Smooth muscle cell (in vitro differentiated cells): ENCODE measurements at regions not wholly inside any gene's neighbourhood (a gene's known extent, or its start where the extent isn't known, plus 50 kb on each side); places are given as distances from the start of the nearest gene placed in this dataset.

ENCODE experiments used
- DNase-seq: peaks from one replicate; lab custom pipeline; 2025; ENCODE audit not compliant: unreplicated experiment; lab: John Stamatoyannopoulos, UW
- H2AFZ ChIP-seq: fragments of 200-600 bp; sonication (generic); 2 replicates; pipeline ENCODE4 v1.6.0; 2016; ENCODE audit warnings: antibody characterized with exemption, low read depth, mild to moderate bottlenecking
- H3F3A ChIP-seq: fragments of 200-600 bp; sonication (generic); 2 replicates; pipeline ENCODE4 v1.6.0; 2017; ENCODE audit warnings: antibody characterized with exemption, low read depth
- H3K27ac ChIP-seq: fragments of 200-600 bp; sonication (generic); 2 replicates; pipeline ENCODE4 v1.5.1; 2016; ENCODE audit warnings: low read depth, mild to moderate bottlenecking
- H3K27me3 ChIP-seq: fragments of 200-600 bp; sonication (generic); 2 replicates; pipeline ENCODE4 v1.6.1; 2016; ENCODE audit warnings: low read depth, mild to moderate bottlenecking
- H3K36me3 ChIP-seq: fragments of 200-600 bp; sonication (generic); 2 replicates; pipeline ENCODE4 v1.5.1; 2016; ENCODE audit warnings: low read depth
- H3K4me1 ChIP-seq: fragments of 200-600 bp; sonication (generic); 2 replicates; pipeline ENCODE4 v1.5.1; 2016; ENCODE audit warnings: low read depth
- H3K4me2 ChIP-seq: fragments of 200-600 bp; sonication (generic); 2 replicates; pipeline ENCODE4 v1.6.0; 2016; ENCODE audit warnings: mild to moderate bottlenecking
- H3K4me3 ChIP-seq: fragments of 200-600 bp; sonication (generic); 2 replicates; pipeline ENCODE4 v1.5.1; 2016; ENCODE audit warnings: mild to moderate bottlenecking
- H3K79me2 ChIP-seq: fragments of 200-600 bp; sonication (generic); 2 replicates; pipeline ENCODE4 v1.6.0; 2016; ENCODE audit warnings: low read depth, mild to moderate bottlenecking
- H3K9ac ChIP-seq: fragments of 200-600 bp; sonication (generic); 2 replicates; pipeline ENCODE4 v1.6.0; 2016; ENCODE audit warnings: low read depth
- H3K9me3 ChIP-seq: fragments of 200-600 bp; sonication (generic); replicated peaks from 2 replicates; pipeline ENCODE4 v1.5.1; 2016; ENCODE audit warnings: low read depth
- H4K20me1 ChIP-seq: fragments of 200-600 bp; sonication (generic); 2 replicates; pipeline ENCODE4 v1.6.0; 2016; ENCODE audit warnings: low read depth
- CTCF ChIP-seq: fragments of 200-600 bp; sonication (generic); IDR thresholded peaks from 2 replicates; pipeline ENCODE4 v1.5.1; 2017; ENCODE audit warnings: borderline replicate concordance, mild to moderate bottlenecking, antibody characterized with exemption; ENCODE audit not compliant: insufficient read depth, poor library complexity, severe bottlenecking
- WGBS: methylation state at CpG from one replicate; pipeline ENCODE4 v1.1.7; 2016; ENCODE audit warnings: low lambda C conversion rate; 5-methylcytosine and 5-hydroxymethylcytosine counted together

GRCh38 chr3:187920030-187920429 is 174.8 kb upstream of the BCL6 start:
- peaks cover 3% of the 10 kb centered on the region for H3F3A ChIP-seq
- DNase-seq = no peak
- no peaks in the 10 kb centered on the region for H4K20me1 ChIP-seq
- TF ChIP-seq CTCF = no peak
- H3K27me3 ChIP-seq = no peaks in the 10 kb centered on the region
- no peaks in the 10 kb centered on the region for H3K79me2 ChIP-seq
- H3K9ac ChIP-seq = no peak overlapping the region
- H2AFZ ChIP-seq = no peak overlapping the region
- no peak overlapping the region for H3K27ac ChIP-seq
- H3K4me3 ChIP-seq = no peak overlapping the region
- H3K36me3 ChIP-seq = no peaks in the 10 kb centered on the region
- H3K9me3 ChIP-seq = no peaks in the 10 kb centered on the region
- WGBS = 88% methylated on average over 1 of the region's 1 CpG
- no peak overlapping the region for H3K4me2 ChIP-seq
- H3K4me1 ChIP-seq = peaks cover 6% of the 10 kb centered on the region

GRCh38 chr3:187920913-187921312 is 175.6 kb upstream of the BCL6 start:
- Histone ChIP-seq H3K27ac (no peak overlapping the region), H3F3A (peaks cover 3% of the 10 kb centered on the region), H3K9ac (no peak overlapping the region), H3K9me3 (no peaks in the 10 kb centered on the region), H2AFZ (no peak overlapping the region), H3K79me2 (no peaks in the 10 kb centered on the region), H3K36me3 (no peaks in the 10 kb centered on the region), H3K4me3 (no peak overlapping the region), H3K27me3 (no peaks in the 10 kb centered on the region), H3K4me2 (no peak overlapping the region), H3K4me1 (peaks cover 1% of the 10 kb centered on the region), H4K20me1 (no peaks in the 10 kb centered on the region)
- DNase-seq = no peak
- TF ChIP-seq CTCF = no peak
- whole genome bisulfite sequencing = 62% methylated on average over 6 of the region's 6 CpGs

GRCh38 chr3:187921391-187922074 is 176.3 kb upstream of the BCL6 start:
- TF ChIP-seq CTCF = no peak
- Histone ChIP-seq H3K4me3 (no peak overlapping the region), H2AFZ (no peak overlapping the region), H3K27me3 (no peaks in the 10 kb centered on the region), H3K4me1 (no peaks in the 10 kb centered on the region), H3K9ac (no peak overlapping the region), H3K9me3 (no peaks in the 10 kb centered on the region), H3K4me2 (no peak overlapping the region), H4K20me1 (no peaks in the 10 kb centered on the region), H3F3A (peaks cover 3% of the 10 kb centered on the region), H3K36me3 (no peaks in the 10 kb centered on the region), H3K79me2 (no peaks in the 10 kb centered on the region), H3K27ac (no peak overlapping the region)
- WGBS = 76% methylated on average over 4 of the region's 4 CpGs
- DNase-seq = no peak
